Renal pelvis (tissue), 1 donor: ENCODE measurements at regions not wholly inside any gene's neighbourhood (a gene's known extent, or its start where the extent isn't known, plus 50 kb on each side); places are given as distances from the start of the nearest gene placed in this dataset.
"Not testable (repeated sequence)": the region's sequence is repeated elsewhere in the genome, so short reads cannot be mapped to it uniquely, and the experiment has no call there.

ENCODE experiments used
- DNase-seq: peaks from one replicate; pipeline ENCODE4 v3.0.0-alpha.2; 2013

- not testable (repeated sequence) for DNase-seq
Observed at GRCh38 chr7:131634197-131634596, 77.8 kb upstream of the PODXL start.

GRCh38 chr7:131633342-131633843, 77.0 kb upstream of the PODXL start:
- no peak for DNase-seq

GRCh38 chr7:131630427-131630826, 74.0 kb upstream of the PODXL start:
- no peak for DNase-seq

- no peak for DNase-seq
Observed at GRCh38 chr7:131629217-131629882, 72.9 kb upstream of the PODXL start.

- no peak for DNase-seq
Observed at GRCh38 chr7:131628634-131629033, 72.2 kb upstream of the PODXL start.

GRCh38 chr7:131627735-131628190, 71.3 kb upstream of the PODXL start:
- DNase-seq = no peak

GRCh38 chr7:131626643-131627042, 70.2 kb upstream of the PODXL start:
- no peak for DNase-seq

GRCh38 chr7:131625817-131626372, 69.5 kb upstream of the PODXL start:
- DNase-seq = no peak

GRCh38 chr7:131625345-131625744, 68.9 kb upstream of the PODXL start:
- not testable (repeated sequence) for DNase-seq

GRCh38 chr7:131624536-131624935, 68.1 kb upstream of the PODXL start:
- no peak for DNase-seq

- DNase-seq = no peak
Observed at GRCh38 chr7:131623154-131623553, 66.7 kb upstream of the PODXL start.

- DNase-seq = no peak
Observed at GRCh38 chr7:131621652-131622051, 65.2 kb upstream of the PODXL start.

GRCh38 chr7:131620673-131621609, 64.5 kb upstream of the PODXL start:
- DNase-seq = no peak

- DNase-seq = no peak
Observed at GRCh38 chr7:131619336-131620305, 63.2 kb upstream of the PODXL start.

- DNase-seq = no peak
Observed at GRCh38 chr7:131618391-131618790, 62.0 kb upstream of the PODXL start.

- no peak for DNase-seq
Observed at GRCh38 chr7:131616487-131617200, 60.2 kb upstream of the PODXL start.

GRCh38 chr7:131613909-131614308, 57.5 kb upstream of the PODXL start:
- DNase-seq = no peak

- no peak for DNase-seq
Observed at GRCh38 chr7:131610007-131610406, 53.6 kb upstream of the PODXL start.

GRCh38 chr7:131608116-131608500, 51.7 kb upstream of the PODXL start:
- DNase-seq = no peak

- no peak for DNase-seq
Observed at GRCh38 chr7:131607291-131608115, 51.1 kb upstream of the PODXL start.
